GM19324 (cell line): ENCODE measurements at regions not wholly inside any gene's neighbourhood (a gene's known extent, or its start where the extent isn't known, plus 50 kb on each side); places are given as distances from the start of the nearest gene placed in this dataset.

Experiments used
- ATAC-seq: cut with Tn5 transposase; IDR thresholded peaks from one replicate; pipeline ENCODE4 v1.9.1; 2021; ENCODE audit warnings: mild to moderate bottlenecking, moderate library complexity; ENCODE audit not compliant: unreplicated experiment, low FRiP score

- no peak for ATAC-seq
Measured at GRCh38 chr6:105641504-105641903, 238.6 kb upstream of the PREP start.

GRCh38 chr6:105639124-105639523, 236.2 kb upstream of the PREP start:
- ATAC-seq: no peak

DNA sequence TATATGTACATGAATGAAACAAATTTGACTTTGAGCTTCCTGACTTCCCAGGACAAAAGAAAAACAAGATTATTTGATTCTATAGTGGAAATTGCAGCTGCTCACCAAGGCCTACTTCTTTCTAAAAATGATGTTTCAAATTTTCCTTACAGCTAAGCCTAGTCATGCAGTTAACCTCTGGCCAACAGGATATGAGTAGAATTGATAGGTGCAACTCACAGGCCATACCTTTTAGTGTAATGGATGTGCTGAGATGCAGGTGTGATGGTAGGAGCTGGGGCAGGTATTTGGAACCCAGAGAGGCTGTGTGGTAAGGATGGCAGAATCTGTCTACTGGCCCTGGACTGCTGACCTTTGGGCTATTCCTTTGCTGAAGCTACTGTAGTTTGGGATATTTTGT, 230.9 kb upstream of the PREP start:
- ATAC-seq: no peak

DNA sequence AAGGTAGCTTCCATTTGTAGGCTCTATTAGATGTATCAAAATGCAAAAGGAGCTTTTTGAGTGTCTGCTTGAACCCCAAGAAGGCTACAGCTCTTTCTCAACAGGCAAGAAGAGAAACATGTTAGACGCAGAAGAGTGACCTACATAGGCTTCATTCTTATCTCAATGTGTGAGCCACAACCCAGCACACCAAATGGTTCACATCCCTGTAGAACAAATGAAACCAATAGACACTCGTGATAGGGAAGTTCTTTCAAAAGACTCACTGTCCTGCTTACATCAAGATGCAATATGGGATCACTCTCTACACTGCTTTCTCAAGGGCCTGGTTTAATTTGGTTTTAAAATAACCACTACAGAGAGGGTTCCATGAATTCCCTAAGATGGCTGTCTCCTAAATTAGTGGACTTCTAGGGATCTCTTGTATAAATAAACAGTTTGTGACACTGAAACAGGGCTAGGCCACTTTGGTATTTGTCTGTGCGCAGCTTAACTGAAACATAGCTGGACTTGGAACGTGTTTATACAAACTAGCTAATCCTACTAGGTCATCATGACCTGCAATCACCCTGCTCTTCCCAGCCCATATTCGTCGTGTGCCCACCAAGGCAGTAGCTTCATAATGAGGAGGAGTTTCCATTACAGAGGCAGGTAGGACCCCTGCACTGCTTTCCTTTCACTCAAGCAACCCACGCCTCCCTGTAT, 225.4 kb upstream of the PREP start:
- no peak for ATAC-seq

GRCh38 chr6:105626295-105627158, 223.6 kb upstream of the PREP start:
- no peak for ATAC-seq

GRCh38 chr6:105624021-105624420, 221.1 kb upstream of the PREP start:
- no peak for ATAC-seq

GRCh38 chr6:105622226-105622625, 219.3 kb upstream of the PREP start:
- no peak for ATAC-seq

- no peak for ATAC-seq
Measured at GRCh38 chr6:105621564-105622175, 218.8 kb upstream of the PREP start.

DNA sequence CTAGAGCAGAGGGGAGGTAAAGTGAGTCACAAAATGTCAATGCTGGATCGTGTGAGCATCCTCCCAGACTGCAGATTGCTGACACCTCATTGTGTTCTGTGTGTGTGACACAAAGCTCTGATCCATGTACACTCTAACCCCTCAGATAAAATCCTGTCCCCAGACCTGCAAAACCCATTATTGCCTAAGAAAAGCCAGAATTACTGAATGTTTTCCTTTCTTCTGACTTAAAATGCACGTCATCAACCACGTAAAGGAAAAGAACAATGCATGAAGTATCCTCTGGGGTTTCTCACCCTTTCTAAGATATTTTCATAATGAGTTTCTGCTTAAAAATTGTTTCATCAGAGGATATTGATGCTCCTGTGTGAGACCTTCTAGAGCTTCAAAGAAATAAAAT, 218.0 kb upstream of the PREP start:
- ATAC-seq: no peak

GRCh38 chr6:105619971-105620741, 217.3 kb upstream of the PREP start:
- ATAC-seq: no peak

- no peak for ATAC-seq
Measured at GRCh38 chr6:105618247-105618646, 215.4 kb upstream of the PREP start.

GRCh38 chr6:105616521-105616920, 213.6 kb upstream of the PREP start:
- ATAC-seq: no peak

DNA sequence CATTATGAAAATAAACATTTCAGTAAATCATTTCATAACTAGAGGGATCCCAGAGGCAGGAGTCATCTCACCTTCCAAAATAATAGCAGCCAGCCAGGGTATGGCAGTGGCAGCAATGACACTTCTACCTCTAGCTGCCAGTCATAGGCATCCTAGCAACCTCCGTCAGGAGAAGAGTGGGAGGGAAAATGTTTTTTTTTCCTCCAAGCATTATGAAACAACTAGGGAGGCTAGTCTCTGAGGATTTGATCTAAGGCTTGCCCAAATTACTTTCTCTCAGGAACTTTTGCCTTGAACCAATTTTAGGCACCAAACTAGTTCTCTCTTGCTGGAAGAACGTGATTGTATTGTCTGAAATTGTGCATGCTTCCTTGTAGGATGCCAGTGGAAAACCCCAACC, 208.7 kb upstream of the PREP start:
- ATAC-seq: no peak

DNA sequence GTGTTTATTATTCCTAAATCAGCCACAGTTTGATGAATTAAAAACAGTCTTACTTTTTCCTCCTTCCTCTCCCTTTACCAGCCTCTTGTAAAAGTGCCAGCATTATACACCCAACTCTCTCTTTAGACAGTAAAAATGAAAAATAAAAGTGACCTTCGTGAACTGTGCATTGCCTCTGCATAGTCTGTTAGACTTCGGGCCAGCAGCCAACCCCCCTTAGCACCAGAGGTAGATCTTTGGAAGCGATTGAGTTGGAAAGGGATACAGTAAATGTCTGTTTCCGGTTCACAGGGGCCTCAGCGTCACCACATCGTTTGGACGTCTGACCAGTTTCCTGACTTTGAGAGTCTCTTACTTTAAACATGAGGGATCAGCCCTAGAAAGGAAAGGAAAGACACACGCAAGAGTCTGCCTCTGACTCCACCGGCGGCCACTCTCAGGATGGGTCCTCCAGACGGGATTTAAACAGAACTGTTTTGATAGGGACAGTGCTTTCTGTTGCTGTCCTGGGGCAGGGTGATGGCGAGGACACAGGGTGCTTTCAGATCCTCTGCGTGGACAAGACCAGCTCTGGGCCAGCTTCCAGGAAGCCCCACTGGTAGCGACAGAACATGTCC, 206.6 kb upstream of the PREP start:
- no peak for ATAC-seq

DNA sequence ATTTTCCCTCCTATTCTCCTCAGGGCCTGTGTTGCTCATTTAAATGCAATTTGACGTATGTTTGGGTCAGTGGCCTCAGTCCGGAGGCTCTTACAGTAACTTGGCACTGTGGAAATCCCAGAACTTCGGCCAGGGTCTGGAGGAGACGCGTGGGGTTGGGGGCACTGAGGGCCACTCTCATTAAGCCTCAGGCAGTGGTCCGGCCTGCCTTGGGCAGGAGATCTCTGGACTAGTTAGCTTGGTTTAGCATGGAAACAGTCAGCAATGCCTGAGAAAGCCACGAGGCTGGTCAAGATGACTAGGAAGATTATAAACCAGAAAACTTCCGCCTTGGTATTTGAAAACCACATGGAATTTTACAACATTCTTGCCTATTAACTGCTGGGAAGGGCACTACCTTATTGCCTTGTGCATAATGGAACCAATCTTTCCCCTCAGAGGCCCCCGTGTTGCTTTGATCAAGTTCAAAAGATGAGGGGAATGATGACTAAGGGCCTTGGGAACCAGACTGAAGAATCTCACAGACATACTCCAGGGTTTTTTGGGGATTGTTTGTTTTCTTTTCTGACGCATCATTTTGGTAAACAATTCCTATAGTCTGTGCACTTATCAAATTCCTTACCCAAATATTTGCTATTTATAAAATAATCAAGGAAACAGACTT, 206.0 kb upstream of the PREP start:
- no peak for ATAC-seq

DNA sequence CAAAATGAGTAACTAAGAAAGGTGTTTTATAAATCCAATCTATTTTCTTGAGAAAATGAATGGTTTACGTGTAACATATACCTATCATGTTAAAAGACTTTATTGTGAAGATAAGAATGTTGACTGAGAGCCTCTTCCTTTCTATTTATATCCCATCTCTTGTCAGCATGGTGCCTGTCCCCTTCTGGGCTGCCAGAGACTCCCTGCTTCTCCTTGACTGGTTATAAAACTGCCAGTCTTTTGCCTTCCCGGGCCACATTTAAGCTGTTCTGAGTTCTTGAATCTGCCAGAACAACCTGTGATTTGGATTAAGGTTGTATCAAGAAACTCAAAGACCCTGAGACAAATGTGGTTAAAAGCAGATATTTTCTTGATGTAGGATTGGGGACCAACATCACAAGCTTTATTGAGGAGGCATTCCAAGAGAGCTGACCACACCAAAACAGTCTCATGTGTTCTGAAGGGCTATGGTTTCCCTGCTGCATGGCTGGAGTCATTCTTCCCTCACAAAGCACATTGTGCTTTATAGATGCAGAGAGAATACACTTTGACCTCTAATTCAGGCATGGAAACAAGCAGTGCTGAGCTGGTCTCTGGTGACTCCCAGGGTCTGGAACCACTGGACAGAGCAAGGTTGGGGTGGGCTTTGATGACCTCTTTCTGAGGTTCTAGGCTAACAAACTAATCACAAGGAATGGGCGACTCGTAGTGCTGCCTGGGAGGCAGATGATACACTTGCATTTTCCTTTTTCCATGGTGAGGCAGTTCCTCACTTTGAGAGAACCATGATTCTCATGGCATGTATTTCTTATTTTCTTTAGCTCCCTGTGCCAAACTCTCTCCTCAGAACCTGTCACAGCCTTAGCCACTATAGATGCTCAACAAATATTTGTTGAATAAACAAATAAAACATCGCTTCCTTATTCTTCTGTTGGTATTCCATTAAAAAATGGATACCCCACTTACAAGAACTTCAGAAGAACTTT, 205.0 kb upstream of the PREP start:
- ATAC-seq: no peak

- no peak for ATAC-seq
Measured at GRCh38 chr6:105606831-105607463, 204.1 kb upstream of the PREP start.

- ATAC-seq: no peak
Measured at GRCh38 chr6:105604587-105604884, 201.7 kb upstream of the PREP start.
